Right lung (tissue), 2 donors: ENCODE measurements at regions not wholly inside any gene's neighbourhood (a gene's known extent, or its start where the extent isn't known, plus 50 kb on each side); places are given as distances from the start of the nearest gene placed in this dataset.

Source experiments
- DNase-seq, 2 donors: peaks; one replicate each; pipeline ENCODE4 v3.0.0-alpha.2; 2013

GRCh38 chr3:152719264-152719663, 115.7 kb upstream of the P2RY1 start:
- DNase-seq: no peak

- no peak for DNase-seq
Measured at GRCh38 chr3:152720951-152721718, 113.8 kb upstream of the P2RY1 start.

DNA sequence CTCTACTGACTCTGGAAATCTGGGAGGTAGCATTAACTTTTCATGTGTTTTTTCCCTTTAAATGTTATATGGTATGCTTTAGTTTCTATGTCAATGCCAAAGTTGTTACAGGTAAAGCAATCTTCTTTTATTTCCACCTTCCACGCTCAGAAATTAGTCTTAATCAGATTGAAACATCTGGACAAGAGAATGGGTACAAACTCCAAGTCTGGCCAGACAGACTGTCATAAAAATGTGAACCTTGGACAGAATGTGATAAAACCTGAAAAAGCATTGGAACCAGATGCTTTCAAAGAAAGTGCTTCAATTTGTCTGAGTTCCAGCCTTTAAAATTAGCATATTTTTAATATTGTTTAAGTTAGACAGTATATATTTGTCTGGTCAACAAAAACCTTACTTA, 110.7 kb upstream of the P2RY1 start:
- DNase-seq: no peak

GRCh38 chr3:152728231-152728980, 106.5 kb upstream of the P2RY1 start:
- DNase-seq: peak; percentile 8 to 27

DNA sequence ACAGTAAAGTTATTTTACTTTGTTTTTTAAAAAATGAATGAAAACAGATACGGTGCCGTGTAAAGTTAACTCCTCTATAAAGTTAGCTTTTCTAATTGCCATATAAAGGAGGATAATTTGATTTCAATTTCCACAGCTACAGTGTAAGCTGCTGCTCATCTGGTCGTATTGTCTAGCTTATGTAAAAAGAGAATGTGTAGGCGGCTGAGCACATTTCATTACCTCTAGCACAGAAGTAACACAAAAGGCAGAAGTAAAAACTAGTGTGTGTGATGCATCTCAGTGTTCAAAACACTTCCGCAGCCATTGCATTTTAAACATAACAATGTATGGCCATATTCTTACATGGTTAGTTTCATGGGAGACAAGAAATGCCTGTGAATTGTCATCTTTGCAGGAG, 105.0 kb upstream of the P2RY1 start:
- DNase-seq: no peak

- DNase-seq: no peak
Measured at GRCh38 chr3:152731511-152731910, 103.4 kb upstream of the P2RY1 start.

DNA sequence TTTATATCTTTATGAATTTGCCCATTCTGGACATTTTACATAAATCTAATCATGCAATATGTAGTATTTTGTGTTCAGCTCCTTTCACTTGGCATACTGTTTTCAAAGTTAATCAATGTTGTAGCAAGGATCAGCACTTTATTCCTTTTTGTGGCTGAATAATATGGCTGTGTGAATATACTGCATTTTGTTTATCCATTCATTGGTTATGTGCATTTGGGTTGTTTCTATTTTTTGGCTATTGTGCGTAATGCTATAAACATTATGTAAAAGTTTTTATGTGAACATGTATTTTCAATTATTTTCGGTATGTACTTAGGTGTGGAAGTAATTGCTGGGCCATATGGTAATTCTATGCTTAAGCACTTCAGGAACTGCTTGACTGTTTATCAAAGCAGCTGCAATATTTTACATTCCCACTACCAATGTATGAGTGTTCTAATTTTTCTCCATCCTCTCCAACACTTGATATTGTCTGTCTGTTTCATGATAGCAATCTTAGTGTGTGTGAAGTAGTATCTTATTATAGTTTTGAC, 101.3 kb upstream of the P2RY1 start:
- no peak for DNase-seq

DNA sequence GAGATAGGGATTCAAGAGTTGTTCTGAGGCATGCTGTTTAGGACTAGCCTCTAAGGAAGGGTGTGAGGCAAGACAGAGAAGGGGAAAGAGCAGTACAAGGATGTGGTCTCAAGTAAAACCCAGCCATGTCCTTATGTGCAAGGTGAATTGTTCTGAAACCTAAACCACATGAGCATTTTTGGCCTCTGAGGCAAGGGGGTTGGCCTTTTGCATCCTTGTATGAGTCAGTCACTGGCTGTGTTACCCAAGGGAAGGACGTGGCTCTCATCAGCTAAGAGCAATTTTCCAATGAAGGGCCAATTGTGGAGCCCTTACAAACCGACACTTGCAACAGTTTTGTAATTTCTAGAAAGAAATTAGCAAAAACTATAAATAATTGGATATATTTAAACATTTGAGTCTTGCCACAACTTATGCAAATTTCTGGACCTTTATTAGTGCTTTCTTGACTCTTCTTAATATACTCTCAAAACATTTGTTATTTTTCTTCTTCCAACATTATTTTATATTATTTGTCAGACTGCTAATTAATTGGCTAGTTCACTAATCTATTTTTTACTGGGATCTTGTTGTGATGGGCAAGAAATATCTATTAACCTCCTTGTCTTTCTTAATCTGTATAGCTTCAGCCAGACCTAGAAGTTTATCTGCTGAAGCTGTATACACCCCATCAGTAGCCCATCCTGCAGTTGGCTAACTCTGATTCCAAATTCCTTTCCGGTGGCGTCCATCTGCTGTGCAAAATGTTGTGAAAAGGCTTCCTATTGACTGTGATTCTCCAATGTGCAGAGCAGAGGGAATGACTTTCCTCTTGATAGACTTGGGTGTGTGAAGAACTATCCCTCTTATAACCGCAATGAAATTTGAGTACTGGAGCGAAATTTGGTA, 97.7 kb upstream of the P2RY1 start:
- DNase-seq: no peak

GRCh38 chr3:152738656-152739055, 96.3 kb upstream of the P2RY1 start:
- DNase-seq: peak; percentile 57 to 61

GRCh38 chr3:152742368-152743347, 92.3 kb upstream of the P2RY1 start:
- no peak for DNase-seq

- no peak for DNase-seq
Measured at GRCh38 chr3:152745646-152746045, 89.3 kb upstream of the P2RY1 start.

DNA sequence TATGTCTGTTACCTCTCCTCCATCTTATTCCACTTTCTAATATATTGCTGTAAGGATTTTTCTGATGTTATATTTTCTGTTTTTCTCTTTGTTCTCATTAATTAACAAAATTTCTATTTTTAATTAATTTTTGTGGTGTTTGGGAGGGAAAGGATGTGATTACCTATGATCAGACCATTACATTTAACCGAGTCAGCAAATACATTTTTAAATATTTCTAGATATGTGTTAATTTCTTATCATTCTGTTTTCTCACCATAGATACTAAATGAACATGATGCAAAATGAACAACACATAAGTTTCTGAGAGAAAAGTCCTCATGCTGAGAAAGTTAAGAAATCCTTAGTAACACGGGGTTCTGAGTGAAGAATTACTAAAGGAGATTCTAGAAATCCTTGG, 80.6 kb upstream of the P2RY1 start:
- no peak for DNase-seq

- DNase-seq: no peak
Measured at GRCh38 chr3:152756807-152757206, 78.1 kb upstream of the P2RY1 start.

DNA sequence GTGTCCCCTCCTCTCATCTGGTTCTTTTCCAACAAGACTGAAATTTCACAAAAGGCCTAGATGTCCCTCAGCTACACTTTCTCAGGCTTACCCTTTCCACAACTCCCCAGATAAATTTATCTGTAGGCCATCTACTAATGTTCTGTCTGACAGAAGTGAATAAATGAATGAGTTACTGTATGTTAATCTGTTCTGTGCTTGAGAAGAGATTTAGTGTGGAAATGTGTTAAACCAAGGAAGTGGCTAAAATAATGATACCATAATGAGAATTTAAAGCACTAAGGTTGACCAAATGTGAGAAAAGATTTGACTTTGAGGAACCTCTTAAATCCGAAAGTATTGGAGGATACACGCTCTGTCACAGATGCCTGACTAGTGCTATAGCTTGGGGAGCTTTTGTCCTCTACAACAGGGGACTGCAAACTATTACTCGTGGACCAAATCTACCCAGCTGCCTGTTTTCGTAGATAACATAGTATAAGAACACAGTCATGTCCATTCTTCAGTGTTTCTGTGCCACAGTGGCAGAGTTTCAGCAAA, 74.8 kb upstream of the P2RY1 start:
- DNase-seq: no peak

GRCh38 chr3:152760591-152760990, 74.3 kb upstream of the P2RY1 start:
- DNase-seq: no peak

DNA sequence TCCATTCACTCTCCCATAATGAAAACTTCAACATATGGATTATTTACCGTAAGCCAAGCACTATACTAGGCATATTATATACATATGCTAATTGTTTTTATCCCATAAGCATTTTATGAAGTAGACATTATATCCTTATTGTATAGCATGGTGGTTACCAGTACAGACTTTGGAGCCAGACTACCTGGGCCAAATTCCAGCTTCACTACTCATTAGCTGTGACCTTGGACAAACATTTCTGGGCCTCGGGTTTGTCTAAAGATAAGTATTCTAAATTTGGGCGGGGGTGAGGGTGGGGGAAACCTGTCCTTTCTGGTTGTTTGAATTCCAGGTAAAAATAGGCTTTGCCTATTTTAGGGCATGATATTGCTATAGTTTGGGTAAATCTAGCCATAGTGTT, 66.5 kb upstream of the P2RY1 start:
- DNase-seq: no peak

DNA sequence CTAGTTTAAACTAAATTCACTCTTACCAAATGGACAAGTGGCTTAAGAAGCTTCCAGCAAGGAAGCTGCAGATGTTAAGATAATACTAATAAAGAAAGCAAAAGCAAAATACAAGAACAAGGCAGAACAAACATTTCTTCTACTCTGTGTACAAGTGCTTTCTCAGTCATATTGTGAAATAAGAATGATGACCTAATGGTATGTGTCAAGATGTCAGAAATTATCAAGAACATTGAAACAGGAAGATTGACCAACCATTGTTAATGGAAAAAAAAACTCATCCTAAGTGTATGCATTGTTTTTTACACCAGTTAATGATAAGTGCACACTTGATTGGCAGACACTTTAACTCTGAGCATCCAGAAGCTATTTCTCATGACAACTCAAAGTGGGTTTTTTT, 65.4 kb upstream of the P2RY1 start:
- no peak for DNase-seq

DNA sequence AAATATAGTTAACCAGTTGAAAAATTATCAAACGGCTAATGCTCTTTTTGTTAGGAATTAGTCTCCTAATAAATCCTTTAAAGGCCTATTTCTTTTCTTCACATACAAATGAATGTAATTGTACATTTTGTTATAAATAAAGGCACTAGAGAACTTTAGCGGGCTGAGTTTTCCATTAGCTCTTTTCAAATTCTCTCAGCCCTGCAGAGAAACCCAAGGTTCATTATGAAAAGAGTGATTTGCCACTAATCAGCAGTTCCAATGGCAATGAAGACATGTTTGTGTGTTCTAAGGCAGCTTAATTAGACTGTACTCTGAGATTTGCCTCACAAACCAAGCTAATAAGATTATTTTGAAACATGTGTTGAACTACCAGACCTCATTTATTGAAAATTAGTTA, 64.6 kb upstream of the P2RY1 start:
- DNase-seq: no peak

- DNase-seq: no peak
Measured at GRCh38 chr3:152771120-152771519, 63.8 kb upstream of the P2RY1 start.

GRCh38 chr3:152772674-152773225, 62.2 kb upstream of the P2RY1 start:
- DNase-seq: no peak
